Thyroid gland (tissue), 4 donors: ENCODE measurements at regions not wholly inside any gene's neighbourhood (a gene's known extent, or its start where the extent isn't known, plus 50 kb on each side); places are given as distances from the start of the nearest gene placed in this dataset.
"Not testable (repeated sequence)": the region's sequence is repeated elsewhere in the genome, so short reads cannot be mapped to it uniquely, and the experiment has no call there.

Experiments
- DNase-seq, 2 donors: peaks; one replicate each; pipeline ENCODE4 v3.0.0-alpha.2; 2019
- H3K27ac ChIP-seq, 3 donors: fragments of 200-600 bp; sonication (generic); 1 replicate in 2 of 3; 2 replicates in 1 of 3; pipeline ENCODE4 v1.5.1; 2016 to 2019; ENCODE audit warnings: mild to moderate bottlenecking in 1 of 3, moderate library complexity in 1 of 3
- H3K27me3 ChIP-seq: fragments of 200-600 bp; sonication (generic); one replicate; pipeline ENCODE4 v1.5.1; 2019
- H3K36me3 ChIP-seq, 2 donors: fragments of 200-600 bp; sonication (generic); one replicate each; pipeline ENCODE4 v1.5.1; 2016 to 2019
- H3K4me1 ChIP-seq, 2 donors: fragments of 200-600 bp; sonication (generic); one replicate each; pipeline ENCODE4 v1.5.1; 2017 to 2019
- H3K4me3 ChIP-seq, 3 donors: fragments of 200-600 bp; sonication (generic); replicated peaks in 1 of 3; 1 replicate in 2 of 3; 2 replicates in 1 of 3; pipeline ENCODE4 v1.5.1; 2016; ENCODE audit warnings: mild to moderate bottlenecking in 1 of 3
- H3K9me3 ChIP-seq: fragments of 200-600 bp; sonication (generic); one replicate; pipeline ENCODE4 v1.5.1; 2017
- POLR2A ChIP-seq, 2 donors: fragments of 450-650 bp; IDR thresholded peaks; one replicate each; pipeline ENCODE4 v1.6.1; 2017; ENCODE audit warnings: antibody characterized with exemption in 2 of 2, mild to moderate bottlenecking in 2 of 2, moderate library complexity in 1 of 2
- WGBS, 2 donors: methylation state at CpG; one replicate each; pipeline ENCODE4 v1.1.5; 2017; 5-methylcytosine and 5-hydroxymethylcytosine counted together
- intact Hi-C: fragments of 100-400 bp; cut with DNase I; formaldehyde crosslinking; loops from one replicate; pipeline ENCODE4 v1.15.1; 2023
- TF ChIP-seq, protein P1 (sequence below), 6 experiments: fragments of 200-600 bp in 3 of 6; fragments of 450-650 bp in 3 of 6; sonication (generic) in 3 of 6; IDR thresholded peaks; one replicate each; pipeline ENCODE4 v1.5.1; 2016 to 2019; ENCODE audit warnings: antibody characterized with exemption in 6 of 6, mild to moderate bottlenecking in 2 of 6, inconsistent platforms in 1 of 6, moderate library complexity in 1 of 6

- Histone ChIP-seq H3K9me3 (no peaks in the 10 kb centered on the region), H3K4me3 (no peak overlapping the region), H3K4me1 (peaks cover 0 to 4% of the 10 kb centered on the region in 2 donors), H3K36me3 (no peaks in the 10 kb centered on the region), H3K27ac (no peak overlapping the region), H3K27me3 (no peaks in the 10 kb centered on the region)
- TF ChIP-seq, protein P1, sequence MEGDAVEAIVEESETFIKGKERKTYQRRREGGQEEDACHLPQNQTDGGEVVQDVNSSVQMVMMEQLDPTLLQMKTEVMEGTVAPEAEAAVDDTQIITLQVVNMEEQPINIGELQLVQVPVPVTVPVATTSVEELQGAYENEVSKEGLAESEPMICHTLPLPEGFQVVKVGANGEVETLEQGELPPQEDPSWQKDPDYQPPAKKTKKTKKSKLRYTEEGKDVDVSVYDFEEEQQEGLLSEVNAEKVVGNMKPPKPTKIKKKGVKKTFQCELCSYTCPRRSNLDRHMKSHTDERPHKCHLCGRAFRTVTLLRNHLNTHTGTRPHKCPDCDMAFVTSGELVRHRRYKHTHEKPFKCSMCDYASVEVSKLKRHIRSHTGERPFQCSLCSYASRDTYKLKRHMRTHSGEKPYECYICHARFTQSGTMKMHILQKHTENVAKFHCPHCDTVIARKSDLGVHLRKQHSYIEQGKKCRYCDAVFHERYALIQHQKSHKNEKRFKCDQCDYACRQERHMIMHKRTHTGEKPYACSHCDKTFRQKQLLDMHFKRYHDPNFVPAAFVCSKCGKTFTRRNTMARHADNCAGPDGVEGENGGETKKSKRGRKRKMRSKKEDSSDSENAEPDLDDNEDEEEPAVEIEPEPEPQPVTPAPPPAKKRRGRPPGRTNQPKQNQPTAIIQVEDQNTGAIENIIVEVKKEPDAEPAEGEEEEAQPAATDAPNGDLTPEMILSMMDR (IDR thresholded peaks at IDR 0.05) = no peak
- TF ChIP-seq POLR2A (IDR thresholded peaks at IDR 0.05) = no peak
- WGBS, 2 donors = 55 to 57% methylated on average over 3 of the region's 3 CpGs
- intact Hi-C loops = no loop called here
- DNase-seq = no peak
Observed at GRCh38 chr9:107830479-107830878, 340.9 kb upstream of the KLF4 start.

DNA sequence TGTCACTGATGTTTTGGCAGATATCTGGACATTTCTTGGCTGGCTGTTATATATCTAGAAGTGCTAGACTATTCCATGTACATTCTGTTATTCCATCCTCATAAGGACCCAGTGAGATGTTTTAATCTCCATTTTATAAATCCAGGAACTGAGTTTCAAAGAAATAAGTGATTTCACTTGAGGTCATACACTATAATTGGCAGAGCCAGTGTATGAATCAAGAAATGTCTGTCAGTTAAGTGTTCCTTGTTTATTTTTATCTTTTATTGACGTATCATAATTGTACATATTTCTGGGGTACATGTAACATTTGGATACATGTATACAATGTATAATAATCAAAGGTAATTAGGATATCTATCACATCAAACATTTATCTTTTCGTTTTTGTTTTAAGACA, 338.3 kb upstream of the KLF4 start:
- TF ChIP-seq POLR2A (IDR thresholded peaks at IDR 0.05) = no peak
- TF ChIP-seq, protein P1 (IDR thresholded peaks at IDR 0.05) = no peak
- DNase-seq = no peak
- Histone ChIP-seq H3K36me3 (no peaks in the 10 kb centered on the region), H3K27ac (no peak overlapping the region), H3K27me3 (no peaks in the 10 kb centered on the region), H3K9me3 (no peaks in the 10 kb centered on the region), H3K4me3 (no peak overlapping the region), H3K4me1 (peaks cover 0 to under 1% of the 10 kb centered on the region in 2 donors)
- 81% methylated on average over 2 of the region's 2 CpGs for WGBS, 2 donors
- intact Hi-C loops = no loop called here

DNA sequence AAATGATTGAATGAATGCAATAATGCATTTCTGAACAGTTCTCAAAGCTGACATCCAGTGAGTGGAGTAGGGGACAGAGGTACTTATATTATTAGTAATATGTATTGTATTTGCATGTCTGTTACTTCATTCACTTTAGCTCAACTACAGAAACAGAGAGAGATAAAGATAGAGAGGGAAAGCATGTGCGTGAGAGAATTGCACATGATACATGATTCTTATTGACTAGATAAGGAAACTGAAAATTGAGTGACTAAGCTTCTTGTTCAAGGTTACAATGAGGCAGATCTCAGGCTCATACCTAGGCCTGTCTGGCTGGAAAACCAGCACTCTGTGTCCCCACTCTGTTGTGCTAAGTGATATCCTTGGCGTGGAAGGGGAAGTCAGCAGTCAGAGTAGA, 337.7 kb upstream of the KLF4 start:
- DNase-seq = no peak
- H3K9me3 ChIP-seq = no peaks in the 10 kb centered on the region
- WGBS, 2 donors = 94 to 95% methylated on average over 2 of the region's 2 CpGs
- intact Hi-C loops = no loop called here
- H3K27me3 ChIP-seq = no peaks in the 10 kb centered on the region
- no peaks in the 10 kb centered on the region for H3K4me1 ChIP-seq
- TF ChIP-seq, protein P1 (IDR thresholded peaks at IDR 0.05) = no peak
- no peak for TF ChIP-seq POLR2A (IDR thresholded peaks at IDR 0.05)
- H3K36me3 ChIP-seq = no peaks in the 10 kb centered on the region
- H3K27ac ChIP-seq = no peak overlapping the region
- no peak overlapping the region for H3K4me3 ChIP-seq

GRCh38 chr9:107826688-107826983, 337.1 kb upstream of the KLF4 start:
- intact Hi-C loops, H3K27me3 ChIP-seq, H3K4me1 ChIP-seq, H3K36me3 ChIP-seq, H3K27ac ChIP-seq, H3K4me3 ChIP-seq, DNase-seq, H3K9me3 ChIP-seq: not testable (repeated sequence)
- WGBS, 2 donors = 95 to 97% methylated on average over 7 of the region's 7 CpGs

GRCh38 chr9:107824556-107824955, 335.0 kb upstream of the KLF4 start:
- Histone ChIP-seq H3K9me3 (no peaks in the 10 kb centered on the region), H3K27ac (no peak overlapping the region), H3K4me1 (peaks cover 0 to 3% of the 10 kb centered on the region in 2 donors), H3K4me3 (no peak overlapping the region), H3K36me3 (no peaks in the 10 kb centered on the region), H3K27me3 (no peaks in the 10 kb centered on the region)
- no peak for DNase-seq
- TF ChIP-seq, protein P1 (IDR thresholded peaks at IDR 0.05) = no peak
- TF ChIP-seq POLR2A (IDR thresholded peaks at IDR 0.05) = no peak
- intact Hi-C loops = no loop called here
- WGBS, 2 donors = 86% methylated on average over 2 of the region's 2 CpGs
